ENCODE measurements at regions not wholly inside any gene's neighbourhood (a gene's known extent, or its start where the extent isn't known, plus 50 kb on each side); places are given as distances from the start of the nearest gene placed in this dataset.
"Not testable (repeated sequence)": the region's sequence is repeated elsewhere in the genome, so short reads cannot be mapped to it uniquely, and the experiment has no call there.

DNA sequence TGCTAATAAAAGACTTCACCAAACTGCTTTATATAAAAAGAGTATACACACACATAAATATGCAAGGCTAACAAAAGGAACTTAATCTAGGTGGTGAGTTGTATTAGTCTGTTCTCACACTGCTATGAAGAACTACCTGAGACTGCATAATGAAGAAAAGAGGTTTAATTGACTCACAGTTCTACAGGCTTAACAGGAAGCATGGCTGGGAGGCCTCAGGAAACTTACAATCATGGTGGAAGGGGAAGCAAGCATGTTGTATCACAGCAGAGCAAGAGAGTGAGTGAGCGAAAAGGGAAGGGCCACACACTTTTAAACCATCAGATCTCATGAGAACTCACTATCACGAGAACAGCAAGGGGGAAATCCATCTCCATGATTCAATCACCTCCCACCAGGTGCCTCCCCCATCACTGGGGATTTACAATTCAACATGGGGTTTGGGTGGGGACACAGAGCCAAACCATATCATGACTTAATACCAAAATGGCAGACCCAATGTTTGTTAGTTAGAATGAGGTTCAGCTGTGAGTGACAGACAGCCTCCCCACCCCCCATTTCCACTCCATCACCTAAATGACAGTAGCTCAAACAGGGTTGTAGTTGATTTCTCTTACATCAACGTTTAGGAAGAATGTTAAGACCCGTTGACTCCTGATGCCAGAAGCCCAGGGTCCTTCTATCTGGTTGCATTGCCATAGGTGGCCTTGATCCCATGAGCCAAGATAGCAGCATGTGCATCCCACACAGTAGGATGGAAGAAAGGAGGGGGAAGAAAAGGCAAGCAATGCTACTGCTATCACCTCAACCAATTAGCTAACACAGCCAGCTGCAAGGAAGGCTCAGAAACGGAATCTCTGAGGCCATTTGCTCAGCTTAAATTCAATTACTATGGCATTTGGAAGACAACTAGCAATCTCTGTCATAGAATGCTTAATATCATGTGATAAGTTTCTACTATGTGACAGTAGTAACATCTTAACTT is 77.0 kb downstream of the CCDC71L start:
- no peak for DNase-seq (ENCODE audit: low read depth, low spot score)

DNA sequence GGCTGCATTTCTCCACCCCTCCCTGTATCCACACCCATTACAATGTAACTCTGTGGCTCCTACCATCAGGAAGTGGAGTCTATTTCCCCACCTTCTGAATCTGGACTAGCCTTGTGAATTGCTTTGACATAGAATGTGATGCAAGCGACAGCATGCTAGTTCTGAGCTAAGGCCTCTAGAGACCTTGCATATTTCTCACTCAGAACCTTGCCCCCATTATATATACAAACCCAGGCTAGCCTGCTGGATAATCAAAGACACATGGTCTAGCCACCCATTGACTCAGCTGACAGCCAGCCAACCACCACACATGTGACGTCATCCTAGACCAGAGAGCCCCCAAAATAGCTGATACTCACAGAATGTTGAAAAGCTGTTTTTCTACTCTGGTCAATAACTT is 77.9 kb downstream of the CCDC71L start:
- no peak for DNase-seq (ENCODE audit: low read depth, low spot score)

GRCh38 chr7:106582365-106582764 is 78.6 kb downstream of the CCDC71L start:
- no peak for DNase-seq (ENCODE audit: low read depth, low spot score)

DNA sequence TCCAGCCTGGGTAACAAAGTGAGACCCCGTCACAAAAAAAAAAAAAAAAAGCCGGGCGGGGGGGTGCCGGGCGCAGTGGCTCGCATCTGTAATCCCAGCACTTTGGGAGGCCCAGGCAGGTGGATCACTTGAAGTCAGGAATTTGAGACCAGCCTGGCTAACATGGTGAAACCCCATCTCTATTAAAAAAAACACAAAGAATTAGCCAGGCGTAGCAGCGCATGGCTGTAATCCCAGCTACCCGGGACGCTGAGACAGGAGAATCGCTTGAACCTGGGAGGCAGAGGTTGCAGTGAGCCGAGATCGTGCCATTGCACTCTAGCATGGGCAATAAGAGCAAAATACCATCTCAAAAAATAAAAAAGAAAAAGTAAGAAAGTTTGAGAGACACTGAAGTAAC is 81.9 kb downstream of the CCDC71L start:
- not testable (repeated sequence) for DNase-seq (ENCODE audit: low read depth, low spot score)

DNA sequence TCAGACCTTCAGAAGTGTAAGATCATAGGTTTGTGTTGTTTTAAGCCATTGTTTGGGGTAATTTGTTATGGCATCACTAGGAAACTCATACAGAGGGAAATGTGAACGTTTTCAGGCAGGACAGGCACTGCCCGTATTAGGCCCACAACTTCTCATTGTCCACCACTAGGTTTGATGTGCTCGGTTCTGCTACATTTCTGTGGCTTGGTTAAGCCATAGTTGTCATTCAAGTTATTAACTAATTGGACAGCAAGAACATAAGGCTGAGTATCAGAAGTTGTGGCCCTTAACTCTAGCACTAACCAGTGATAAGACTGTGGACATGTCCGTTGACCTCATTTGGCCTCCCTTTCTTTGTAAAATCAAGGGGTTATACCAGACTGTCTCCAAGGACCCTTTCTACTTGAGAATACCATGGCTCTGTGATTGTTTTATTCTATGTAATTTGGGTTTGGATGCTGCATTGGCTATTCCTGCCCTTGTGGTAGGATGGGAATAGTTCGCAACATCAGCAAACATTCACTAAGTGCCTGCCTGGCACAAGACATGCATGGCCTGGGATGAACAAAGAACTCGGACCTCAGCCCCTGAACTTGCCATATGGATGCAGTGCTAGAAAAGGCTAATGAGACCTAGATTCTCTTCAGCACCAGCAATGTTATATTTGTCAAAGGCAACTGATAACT is 85.7 kb downstream of the CCDC71L start:
- DNase-seq (ENCODE audit: low read depth, low spot score), result no peak

- no peak for DNase-seq (ENCODE audit: low read depth, low spot score)
Measured at GRCh38 chr7:106573738-106574137, 87.2 kb downstream of the CCDC71L start.

DNA sequence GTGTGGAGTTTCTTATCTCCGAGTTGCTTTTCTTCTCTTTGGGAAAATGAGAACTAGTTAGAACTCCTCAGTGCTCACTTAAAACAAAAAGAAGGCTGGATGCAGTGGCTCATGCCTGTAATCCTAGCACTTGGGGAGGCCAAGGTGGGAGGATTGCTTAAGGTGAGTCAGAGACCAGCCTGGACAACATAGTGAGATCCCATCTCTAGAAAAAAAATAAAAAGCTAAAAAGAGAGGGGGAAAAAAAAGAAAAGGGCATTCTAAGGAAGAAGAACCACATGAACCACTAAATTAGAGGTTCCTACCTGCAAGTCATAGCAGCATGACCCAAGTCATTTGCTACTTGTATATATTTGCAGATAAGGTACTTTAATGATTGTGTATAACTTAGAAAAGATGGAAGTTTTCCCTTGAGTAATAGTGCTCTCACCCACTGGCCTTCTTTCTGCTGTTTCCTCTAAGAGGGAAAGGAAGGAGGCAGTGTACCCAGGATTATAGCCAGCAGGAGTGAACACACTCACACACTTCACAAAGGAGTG is 87.8 kb downstream of the CCDC71L start:
- no peak for DNase-seq (ENCODE audit: low read depth, low spot score)

DNA sequence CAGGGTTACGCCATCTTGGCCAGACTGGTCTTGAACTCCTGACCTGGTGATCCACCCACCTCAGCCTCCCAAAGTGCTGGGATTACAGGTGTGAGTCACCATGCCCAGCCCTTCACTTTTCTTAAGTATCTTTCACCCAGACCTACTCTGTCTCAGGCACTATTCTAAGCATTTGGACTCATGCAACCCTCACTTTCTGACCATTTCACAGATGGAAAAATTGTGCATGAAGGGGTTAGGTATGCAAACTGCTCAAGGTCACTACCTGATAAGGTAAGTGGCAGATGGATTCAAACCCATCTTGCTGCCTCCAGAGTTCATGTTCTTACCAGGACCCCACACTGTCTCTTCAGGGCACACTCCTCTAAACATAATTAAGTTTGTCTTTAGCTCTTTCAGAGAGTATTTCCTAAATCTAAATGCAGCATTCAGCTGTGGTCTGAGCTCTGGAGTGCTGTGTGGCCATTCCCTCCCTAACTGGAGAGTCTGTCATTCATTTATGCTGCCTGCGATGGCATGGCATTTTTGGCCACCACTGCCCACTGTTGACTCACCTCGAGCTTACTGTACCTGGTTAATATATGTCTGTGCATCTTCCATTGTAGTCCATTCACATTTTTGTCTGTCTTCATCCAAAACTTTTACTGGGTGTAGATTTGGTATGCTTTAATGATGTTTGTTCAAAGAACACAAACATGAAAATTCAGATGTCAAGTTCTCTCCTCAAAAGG is 88.4 kb downstream of the CCDC71L start:
- DNase-seq (ENCODE audit: low read depth, low spot score), result no peak

GRCh38 chr7:106571563-106571962 is 89.4 kb downstream of the CCDC71L start:
- DNase-seq (ENCODE audit: low read depth, low spot score), result no peak

GRCh38 chr7:106570948-106571418 is 90.0 kb downstream of the CCDC71L start:
- no peak for DNase-seq (ENCODE audit: low read depth, low spot score)

DNA sequence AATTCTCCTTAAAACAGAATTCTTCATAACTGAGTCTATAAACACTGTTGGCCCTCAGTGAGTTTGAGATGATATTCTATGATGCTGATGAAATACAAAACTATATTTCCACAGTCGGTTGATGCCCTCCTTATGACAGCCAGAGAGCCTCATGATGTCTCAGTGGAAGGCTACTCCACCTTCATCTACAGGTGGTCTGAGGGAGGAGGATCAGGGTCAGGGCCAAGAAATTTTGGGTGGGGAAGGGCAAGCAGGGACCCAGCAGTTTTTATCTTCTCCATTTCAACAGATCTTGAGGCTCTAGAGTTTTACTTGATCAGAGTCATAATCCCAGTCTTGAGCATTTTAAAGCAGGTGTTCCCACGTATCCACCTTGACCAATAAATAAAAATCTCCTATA is 90.8 kb downstream of the CCDC71L start:
- no peak for DNase-seq (ENCODE audit: low read depth, low spot score)

- DNase-seq (ENCODE audit: low read depth, low spot score), result no peak
Measured at GRCh38 chr7:106569500-106569929, 91.4 kb downstream of the CCDC71L start.

GRCh38 chr7:106568680-106569499 is 92.1 kb downstream of the CCDC71L start:
- no peak for DNase-seq (ENCODE audit: low read depth, low spot score)

- no peak for DNase-seq (ENCODE audit: low read depth, low spot score)
Measured at GRCh38 chr7:106568002-106568679, 92.8 kb downstream of the CCDC71L start.

DNA sequence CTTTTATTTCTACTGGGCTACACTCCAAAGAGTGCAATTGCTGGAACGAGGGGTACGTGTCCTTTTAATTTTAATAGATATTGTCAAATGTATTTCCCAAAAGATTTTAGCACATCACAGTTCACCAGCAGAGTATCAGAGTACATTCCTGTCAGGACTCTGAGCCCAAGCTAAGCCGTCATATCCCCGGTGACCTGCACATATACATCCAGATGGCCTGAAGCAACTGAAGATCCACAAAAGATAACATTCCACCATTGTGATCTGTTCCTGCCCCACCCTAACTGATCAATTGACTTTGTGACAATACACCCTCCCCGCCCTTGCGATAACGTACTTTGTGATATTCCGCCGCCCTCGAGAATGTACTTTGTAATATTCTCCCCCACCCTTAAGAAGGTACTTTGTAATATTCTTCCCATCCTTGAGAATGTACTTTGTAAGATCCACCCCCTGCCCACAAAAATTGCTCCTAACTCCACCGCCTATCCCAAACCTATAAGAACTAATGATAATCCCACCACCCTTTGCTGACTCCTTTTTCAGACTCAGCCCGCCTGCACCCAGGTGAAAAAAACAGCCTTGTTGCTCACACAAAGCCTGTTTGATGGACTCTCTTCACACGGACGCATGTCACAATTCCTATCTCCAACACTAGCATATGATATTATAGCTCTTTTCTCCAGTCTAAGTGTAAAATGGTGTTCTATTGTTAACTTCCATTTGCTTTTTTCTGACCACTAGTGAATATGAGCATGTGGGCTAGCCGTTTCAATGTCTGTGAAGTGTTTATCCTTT is 93.6 kb downstream of the CCDC71L start:
- DNase-seq (ENCODE audit: low read depth, low spot score), result not testable (repeated sequence)

DNA sequence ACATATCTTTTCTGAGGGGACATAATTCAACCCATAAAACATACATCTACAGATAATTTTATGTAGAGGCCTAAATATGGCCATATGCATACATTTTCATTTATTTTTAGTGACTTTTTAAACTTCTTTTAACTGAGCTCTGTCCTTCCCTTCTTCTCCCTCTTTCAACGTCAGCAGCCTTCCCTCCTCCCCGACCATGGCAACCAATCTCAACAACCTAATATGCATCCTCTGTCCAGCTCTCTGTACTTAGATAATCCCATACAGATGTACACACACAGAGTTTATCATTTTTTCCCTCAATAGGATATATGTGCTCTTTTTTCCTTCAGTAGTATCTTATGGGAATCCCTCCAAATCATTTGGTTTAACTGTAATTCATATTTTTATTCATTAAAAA is 94.3 kb downstream of the CCDC71L start:
- no peak for DNase-seq (ENCODE audit: low read depth, low spot score)

DNA sequence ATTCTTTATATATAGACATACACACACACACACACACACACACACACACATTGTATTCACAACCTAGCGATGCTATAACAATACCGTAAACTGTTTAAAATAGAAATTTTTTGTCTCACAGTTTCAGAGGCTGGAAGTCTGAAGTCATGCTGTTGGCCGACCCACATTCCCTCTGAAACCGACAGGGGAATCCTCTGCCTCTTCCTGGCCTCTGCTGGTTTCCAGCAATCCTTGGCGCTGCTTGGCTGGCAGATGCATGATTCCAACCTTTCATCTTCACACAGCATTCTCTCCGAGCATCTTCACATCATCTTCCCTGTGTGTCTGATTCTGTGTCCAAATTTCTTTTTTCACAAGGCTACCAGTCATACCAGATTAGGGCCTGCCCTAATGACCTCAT is 94.8 kb downstream of the CCDC71L start:
- no peak for DNase-seq (ENCODE audit: low read depth, low spot score)

DNA sequence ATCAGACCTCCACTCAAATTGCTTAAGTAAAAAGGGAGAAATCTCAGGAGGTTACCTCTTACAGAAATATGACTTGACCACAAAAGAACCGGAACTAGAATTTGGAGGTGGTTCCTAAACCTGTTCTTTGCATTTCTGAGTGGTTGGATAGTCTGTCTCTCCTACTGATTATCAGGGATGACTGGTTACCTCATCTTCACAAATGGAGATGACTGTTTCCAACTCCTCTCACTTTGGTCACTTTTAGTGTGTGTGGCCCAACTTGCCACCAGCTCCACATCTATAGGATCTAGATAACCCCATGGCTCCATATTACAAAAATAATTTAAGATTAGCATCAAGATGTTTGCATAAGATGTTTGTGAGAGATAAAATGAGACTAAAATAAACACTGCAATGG is 95.5 kb downstream of the CCDC71L start:
- DNase-seq (ENCODE audit: low read depth, low spot score), result no peak

- DNase-seq (ENCODE audit: low read depth, low spot score), result no peak
Measured at GRCh38 chr7:106563466-106564150, 97.3 kb downstream of the CCDC71L start.

Measured in activated CD4-positive, CD25-positive, alpha-beta regulatory T cell treated with anti-CD3 and anti-CD28 coated beads, Interleukin-2, amount 50 U/mL, for 16 hours (primary cell).